ENCODE measurements at regions not wholly inside any gene's neighbourhood (a gene's known extent, or its start where the extent isn't known, plus 50 kb on each side); places are given as distances from the start of the nearest gene placed in this dataset.

GRCh38 chr2:234410526-234410925, 86.4 kb downstream of the ARL4C start:
- no peaks in the 10 kb centered on the region for H3K27me3 ChIP-seq (ENCODE audit: insufficient read depth, low read depth, low read length)
- H3K79me2 ChIP-seq (replicated peaks; ENCODE audit: insufficient read depth, low read length): no peaks in the 10 kb centered on the region
- H3F3A ChIP-seq (ENCODE audit: insufficient read depth, low read length, poor library complexity, severe bottlenecking): no peaks in the 10 kb centered on the region
- no peaks in the 10 kb centered on the region for H3K36me3 ChIP-seq (ENCODE audit: insufficient read depth, low read length)
- H2AFZ ChIP-seq (ENCODE audit: low read depth, low read length): no peak overlapping the region
- TF ChIP-seq SMC3 (conservative IDR thresholded peaks at IDR 0.05; ENCODE audit: poor library complexity): no peak
- TF ChIP-seq EP300 (conservative IDR thresholded peaks at IDR 0.05; ENCODE audit: poor library complexity, severe bottlenecking): no peak
- no peak for TF ChIP-seq REST (IDR thresholded peaks at IDR 0.05; ENCODE audit: borderline replicate concordance)
- no peak for TF ChIP-seq CTCF (IDR thresholded peaks at IDR 0.05; ENCODE audit: poor library complexity, severe bottlenecking)
- TF ChIP-seq EZH2 (IDR thresholded peaks at IDR 0.05; ENCODE audit: borderline replicate concordance, insufficient read depth, low read length, poor library complexity, severe bottlenecking): no peak
- no peak for TF ChIP-seq MXI1 (conservative IDR thresholded peaks at IDR 0.05; ENCODE audit: poor library complexity, severe bottlenecking)
- no peak for TF ChIP-seq POLR2AphosphoS5 (IDR thresholded peaks at IDR 0.05)
- TF ChIP-seq TAF1 (IDR thresholded peaks at IDR 0.05; ENCODE audit: low read depth): no peak
- TF ChIP-seq RAD21 (conservative IDR thresholded peaks at IDR 0.05): no peak
- no peak overlapping the region for H3K27ac ChIP-seq (ENCODE audit: low read length)
- H4K20me1 ChIP-seq (ENCODE audit: insufficient read depth): no peaks in the 10 kb centered on the region
- no peak overlapping the region for H3K9ac ChIP-seq (ENCODE audit: low read length)
- no peaks in the 10 kb centered on the region for H3K9me2 ChIP-seq (ENCODE audit: insufficient read depth, low read length)
- no peaks in the 10 kb centered on the region for H3K9me3 ChIP-seq (ENCODE audit: low read length)
- no peak overlapping the region for H3K4me2 ChIP-seq (ENCODE audit: low read length)
- no peak overlapping the region for H3K4me3 ChIP-seq (ENCODE audit: low read length)

- no peaks in the 10 kb centered on the region for H3K27me3 ChIP-seq (ENCODE audit: insufficient read depth, low read depth, low read length)
- H3K36me3 ChIP-seq (ENCODE audit: insufficient read depth, low read length): no peaks in the 10 kb centered on the region
- TF ChIP-seq SMC3 (conservative IDR thresholded peaks at IDR 0.05; ENCODE audit: poor library complexity): no peak
- no peak for TF ChIP-seq RAD21 (conservative IDR thresholded peaks at IDR 0.05)
- no peak for TF ChIP-seq EP300 (conservative IDR thresholded peaks at IDR 0.05; ENCODE audit: poor library complexity, severe bottlenecking)
- no peak for TF ChIP-seq CTCF (IDR thresholded peaks at IDR 0.05; ENCODE audit: poor library complexity, severe bottlenecking)
- TF ChIP-seq REST (IDR thresholded peaks at IDR 0.05; ENCODE audit: borderline replicate concordance): no peak
- TF ChIP-seq TAF1 (IDR thresholded peaks at IDR 0.05; ENCODE audit: low read depth): no peak
- no peak for TF ChIP-seq EZH2 (IDR thresholded peaks at IDR 0.05; ENCODE audit: borderline replicate concordance, insufficient read depth, low read length, poor library complexity, severe bottlenecking)
- no peak for TF ChIP-seq MXI1 (conservative IDR thresholded peaks at IDR 0.05; ENCODE audit: poor library complexity, severe bottlenecking)
- no peaks in the 10 kb centered on the region for H3K79me2 ChIP-seq (replicated peaks; ENCODE audit: insufficient read depth, low read length)
- no peak overlapping the region for H3K27ac ChIP-seq (ENCODE audit: low read length)
- no peaks in the 10 kb centered on the region for H3F3A ChIP-seq (ENCODE audit: insufficient read depth, low read length, poor library complexity, severe bottlenecking)
- H3K4me2 ChIP-seq (ENCODE audit: low read length): no peak overlapping the region
- H3K9ac ChIP-seq (ENCODE audit: low read length): no peak overlapping the region
- no peak overlapping the region for H2AFZ ChIP-seq (ENCODE audit: low read depth, low read length)
- no peaks in the 10 kb centered on the region for H3K9me3 ChIP-seq (ENCODE audit: low read length)
- H4K20me1 ChIP-seq (ENCODE audit: insufficient read depth): no peaks in the 10 kb centered on the region
- no peaks in the 10 kb centered on the region for H3K9me2 ChIP-seq (ENCODE audit: insufficient read depth, low read length)
- H3K4me3 ChIP-seq (ENCODE audit: low read length): no peak overlapping the region
These were observed 87.3 kb downstream of the ARL4C start for GRCh38 chr2:234409590-234409989.
